SK-N-SH (cell line): ENCODE measurements at regions not wholly inside any gene's neighbourhood (a gene's known extent, or its start where the extent isn't known, plus 50 kb on each side); places are given as distances from the start of the nearest gene placed in this dataset.

Experiments used
- CTCF ChIP-seq: fragments of 200-600 bp; sonication (generic); IDR thresholded peaks from 2 replicates; pipeline ENCODE4 v1.6.1; 2017; ENCODE audit warnings: antibody characterized with exemption, mild to moderate bottlenecking, moderate library complexity
- MXI1 ChIP-seq: IDR thresholded peaks from 2 replicates; pipeline ENCODE4 v1.6.1; 2012; ENCODE audit warnings: mild to moderate bottlenecking, low read depth, low read length, improper control_type of control experiment
- REST ChIP-seq: IDR thresholded peaks from 2 replicates; pipeline ENCODE4 v1.6.1; 2012; ENCODE audit warnings: mild to moderate bottlenecking, low read depth, low read length, moderate library complexity
- SIN3A ChIP-seq: IDR thresholded peaks from 2 replicates; pipeline ENCODE4 v1.6.1; 2012; ENCODE audit warnings: low read depth, mild to moderate bottlenecking, low read length, moderate library complexity, borderline replicate concordance

GRCh38 chr4:45188501-45188900, 462.1 kb upstream of the GNPDA2 start:
- TF ChIP-seq CTCF: no peak
- TF ChIP-seq SIN3A: no peak
- TF ChIP-seq REST: no peak
- no peak for TF ChIP-seq MXI1
